ENCODE measurements at regions not wholly inside any gene's neighbourhood (a gene's known extent, or its start where the extent isn't known, plus 50 kb on each side); places are given as distances from the start of the nearest gene placed in this dataset.

GRCh38 chr16:77594057-77594456 lies 128.3 kb upstream of the NUDT7 start:
- TF ChIP-seq CTCF (IDR thresholded peaks at IDR 0.05) (no peak), EZH2 (IDR thresholded peaks at IDR 0.05) (no peak), EZH2phosphoT487 (IDR thresholded peaks at IDR 0.05) (no peak)

Measured in neural progenitor cell (in vitro differentiated cells).